Upper lobe of left lung (tissue), 6 donors: ENCODE measurements at regions not wholly inside any gene's neighbourhood (a gene's known extent, or its start where the extent isn't known, plus 50 kb on each side); places are given as distances from the start of the nearest gene placed in this dataset.

ENCODE experiments used
- ATAC-seq, 2 donors: fragments of 200-7000 bp; cut with Tn5 transposase; one replicate each; pipeline ENCODE4 v1.9.1; 2022; ENCODE audit warnings: mild to moderate bottlenecking in 2 of 2, moderate library complexity in 2 of 2; ENCODE audit not compliant: low FRiP score in 2 of 2
- DNase-seq, 2 donors: peaks; one replicate each; pipeline ENCODE4 v3.0.0-alpha.2; 2019 to 2020
- H3K27ac ChIP-seq, 4 donors: fragments of 200-600 bp; sonication (generic); one replicate each; pipeline ENCODE4 v1.5.1; 2016 to 2019
- H3K27me3 ChIP-seq, 4 donors: fragments of 200-600 bp; sonication (generic); one replicate each; pipeline ENCODE4 v1.5.1; 2017 to 2019
- H3K36me3 ChIP-seq, 4 donors: fragments of 200-600 bp; sonication (generic); one replicate each; pipeline ENCODE4 v1.5.1; 2016 to 2019
- H3K4me1 ChIP-seq, 4 donors: fragments of 200-600 bp; sonication (generic); one replicate each; pipeline ENCODE4 v1.5.1; 2018 to 2019
- H3K4me3 ChIP-seq, 4 donors: fragments of 200-600 bp; sonication (generic); one replicate each; pipeline ENCODE4 v1.5.1; 2017 to 2019; ENCODE audit warnings: mild to moderate bottlenecking in 2 of 4, moderate library complexity in 1 of 4
- H3K9me3 ChIP-seq, 4 donors: fragments of 200-600 bp; sonication (generic); one replicate each; pipeline ENCODE4 v1.5.1; 2018 to 2019
- EP300 ChIP-seq, 4 donors: sonication (generic); formaldehyde crosslinking; IDR thresholded peaks; one replicate each; pipeline ENCODE4 v1.5.1; 2017; ENCODE audit warnings: antibody characterized with exemption in 4 of 4, control low read depth in 2 of 4
- POLR2A ChIP-seq, 4 donors: fragments of 450-650 bp; IDR thresholded peaks; one replicate each; pipeline ENCODE4 v1.5.1; 2016 to 2017; ENCODE audit warnings: antibody characterized with exemption in 4 of 4, mild to moderate bottlenecking in 2 of 4
- POLR2AphosphoS5 ChIP-seq, 2 donors: sonication (generic); formaldehyde crosslinking; IDR thresholded peaks; one replicate each; pipeline ENCODE4 v1.5.1; 2017; ENCODE audit warnings: antibody characterized with exemption in 2 of 2
- WGBS, 2 donors: methylation state at CpG; one replicate each; pipeline ENCODE4 v1.1.5; 2017 to 2018; 5-methylcytosine and 5-hydroxymethylcytosine counted together
- TF ChIP-seq, protein P1 (sequence below), 6 experiments: fragments of 450-650 bp in 4 of 6; fragments of 200-600 bp in 2 of 6; sonication (generic) in 2 of 6; IDR thresholded peaks; one replicate each; pipeline ENCODE4 v1.5.1; 2016 to 2019; ENCODE audit warnings: antibody characterized with exemption in 6 of 6
- donor health status: DM: no; HTN: no; CAD: no; lungs with moderate emphysema.
- donor health status: DM: no; HTN: yes; CAD: no; lungs with severe emphysema.

DNA sequence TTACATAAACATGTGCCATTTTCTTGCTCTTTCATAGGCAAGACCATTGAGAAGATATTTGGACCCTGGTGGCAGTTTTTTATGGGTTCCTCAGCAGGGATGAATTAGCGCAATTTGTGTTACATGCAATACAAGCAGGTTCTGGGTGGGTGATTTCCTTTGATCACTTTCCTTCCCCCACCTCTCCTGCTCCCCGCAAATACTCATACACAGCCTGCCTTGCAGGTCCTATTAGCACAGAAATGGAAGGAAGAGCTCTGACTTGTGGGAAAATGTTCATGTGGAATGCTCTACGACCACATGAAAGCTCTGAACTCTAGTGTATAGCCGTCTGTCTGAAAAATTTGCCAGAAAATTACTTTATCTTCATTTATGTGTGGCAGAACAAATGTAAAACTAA is 361.0 kb upstream of the FAT1 start:
- Histone ChIP-seq H3K27ac (no peak overlapping the region), H3K4me1 (no peaks in the 10 kb centered on the region), H3K36me3 (no peaks in the 10 kb centered on the region), H3K27me3 (no peaks in the 10 kb centered on the region), H3K9me3 (no peaks in the 10 kb centered on the region), H3K4me3 (no peak overlapping the region)
- no peak for TF ChIP-seq EP300 (IDR thresholded peaks at IDR 0.05)
- TF ChIP-seq POLR2AphosphoS5 (IDR thresholded peaks at IDR 0.05) = no peak
- TF ChIP-seq, protein P1, sequence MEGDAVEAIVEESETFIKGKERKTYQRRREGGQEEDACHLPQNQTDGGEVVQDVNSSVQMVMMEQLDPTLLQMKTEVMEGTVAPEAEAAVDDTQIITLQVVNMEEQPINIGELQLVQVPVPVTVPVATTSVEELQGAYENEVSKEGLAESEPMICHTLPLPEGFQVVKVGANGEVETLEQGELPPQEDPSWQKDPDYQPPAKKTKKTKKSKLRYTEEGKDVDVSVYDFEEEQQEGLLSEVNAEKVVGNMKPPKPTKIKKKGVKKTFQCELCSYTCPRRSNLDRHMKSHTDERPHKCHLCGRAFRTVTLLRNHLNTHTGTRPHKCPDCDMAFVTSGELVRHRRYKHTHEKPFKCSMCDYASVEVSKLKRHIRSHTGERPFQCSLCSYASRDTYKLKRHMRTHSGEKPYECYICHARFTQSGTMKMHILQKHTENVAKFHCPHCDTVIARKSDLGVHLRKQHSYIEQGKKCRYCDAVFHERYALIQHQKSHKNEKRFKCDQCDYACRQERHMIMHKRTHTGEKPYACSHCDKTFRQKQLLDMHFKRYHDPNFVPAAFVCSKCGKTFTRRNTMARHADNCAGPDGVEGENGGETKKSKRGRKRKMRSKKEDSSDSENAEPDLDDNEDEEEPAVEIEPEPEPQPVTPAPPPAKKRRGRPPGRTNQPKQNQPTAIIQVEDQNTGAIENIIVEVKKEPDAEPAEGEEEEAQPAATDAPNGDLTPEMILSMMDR (IDR thresholded peaks at IDR 0.05) = no peak
- TF ChIP-seq POLR2A (IDR thresholded peaks at IDR 0.05) = no peak
- 79 to 82% methylated on average over 4 of the region's 4 CpGs for WGBS, 2 donors
- DNase-seq (no peak), ATAC-seq (no peak)

DNA sequence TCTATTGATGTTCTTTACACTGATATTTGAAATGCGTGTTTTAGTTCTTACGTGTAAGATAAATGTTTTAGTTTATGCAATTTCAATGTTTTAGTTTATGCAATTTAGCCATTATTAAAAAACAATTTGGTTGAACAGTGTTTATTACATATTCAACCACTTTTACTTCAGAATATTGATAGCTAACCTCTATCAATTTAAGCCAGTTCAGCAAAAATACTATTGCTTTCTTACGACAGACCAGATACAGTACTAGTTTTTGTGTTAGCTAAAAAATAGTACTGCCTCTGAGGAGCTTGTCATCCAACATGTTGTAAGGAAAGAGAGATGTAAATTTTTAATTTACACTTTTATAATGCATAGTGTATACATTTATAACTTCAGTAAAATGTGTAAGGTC is 361.7 kb upstream of the FAT1 start:
- Histone ChIP-seq H3K9me3 (no peaks in the 10 kb centered on the region), H3K36me3 (no peaks in the 10 kb centered on the region), H3K27ac (no peak overlapping the region), H3K27me3 (no peaks in the 10 kb centered on the region), H3K4me3 (no peak overlapping the region), H3K4me1 (no peaks in the 10 kb centered on the region)
- ATAC-seq (no peak), DNase-seq (no peak)
- WGBS, 2 donors = 84 to 94% methylated on average over 3 of the region's 3 CpGs
- TF ChIP-seq, protein P1 (IDR thresholded peaks at IDR 0.05) = no peak
- TF ChIP-seq POLR2A (IDR thresholded peaks at IDR 0.05) (no peak), EP300 (IDR thresholded peaks at IDR 0.05) (no peak), POLR2AphosphoS5 (IDR thresholded peaks at IDR 0.05) (no peak)

- H3K4me3 ChIP-seq = no peak overlapping the region
- 86 to 90% methylated on average over 5 of the region's 5 CpGs for WGBS, 2 donors
- ATAC-seq (no peak), DNase-seq (no peak)
- TF ChIP-seq POLR2A (IDR thresholded peaks at IDR 0.05) (no peak), POLR2AphosphoS5 (IDR thresholded peaks at IDR 0.05) (no peak), EP300 (IDR thresholded peaks at IDR 0.05) (no peak)
- TF ChIP-seq, protein P1 (IDR thresholded peaks at IDR 0.05) = no peak
- H3K27ac ChIP-seq = no peak overlapping the region
- H3K27me3 ChIP-seq = no peaks in the 10 kb centered on the region
- H3K4me1 ChIP-seq = no peaks in the 10 kb centered on the region
- no peaks in the 10 kb centered on the region for H3K36me3 ChIP-seq
- H3K9me3 ChIP-seq = no peaks in the 10 kb centered on the region
Measured at GRCh38 chr4:187086151-187086550, 362.5 kb upstream of the FAT1 start.

GRCh38 chr4:187088070-187088799 is 364.6 kb upstream of the FAT1 start:
- WGBS, 2 donors = 61 to 71% methylated on average over 13 of the region's 13 CpGs
- no peak for ATAC-seq

More at GRCh38 chr4:187088070-187088799, 364.6 kb upstream of the FAT1 start:
- Histone ChIP-seq H3K4me1 (no peaks in the 10 kb centered on the region), H3K9me3 (no peaks in the 10 kb centered on the region), H3K27ac (no peak overlapping the region), H3K36me3 (no peaks in the 10 kb centered on the region), H3K4me3 (no peak overlapping the region), H3K27me3 (no peaks in the 10 kb centered on the region)
- peak in 1 of 2 donors; percentile 22 for DNase-seq
- no peak for TF ChIP-seq POLR2A (IDR thresholded peaks at IDR 0.05)
- TF ChIP-seq, protein P1 (IDR thresholded peaks at IDR 0.05) = no peak
- TF ChIP-seq EP300 (IDR thresholded peaks at IDR 0.05) = no peak
- no peak for TF ChIP-seq POLR2AphosphoS5 (IDR thresholded peaks at IDR 0.05)
